ENCODE measurements at regions not wholly inside any gene's neighbourhood (a gene's known extent, or its start where the extent isn't known, plus 50 kb on each side); places are given as distances from the start of the nearest gene placed in this dataset.

DNA sequence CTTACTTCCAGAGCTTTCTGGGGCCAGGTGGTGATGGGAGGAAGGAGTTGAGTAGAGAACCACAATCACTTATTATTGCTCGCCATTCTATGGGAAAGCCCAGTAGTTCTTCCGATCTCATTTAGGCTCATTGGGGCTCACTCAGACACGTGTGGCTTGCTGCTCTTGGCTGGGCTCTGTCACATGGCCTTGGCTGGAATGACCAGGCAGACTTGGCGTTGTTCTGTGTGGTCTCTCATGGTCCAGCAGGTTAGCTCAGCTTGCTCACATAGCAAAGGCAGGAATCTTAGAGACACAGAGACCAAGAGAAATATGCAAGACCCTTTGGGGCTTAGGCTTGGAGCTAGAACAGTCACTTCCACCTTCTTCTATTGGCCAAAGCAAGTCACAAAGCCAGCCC lies 261.2 kb downstream of the LOXHD1 start:
- H3K36me3 ChIP-seq (ENCODE audit: control insufficient read depth in 1 of 2, insufficient read depth in 2 of 2, low read length in 1 of 2): no peaks in the 10 kb centered on the region
- H3K4me3 ChIP-seq (ENCODE audit: low read length in 2 of 2): no peak overlapping the region
- WGBS, 2 donors: 55 to 60% methylated on average over 4 of the region's 4 CpGs
- no peak overlapping the region for H3K27ac ChIP-seq (ENCODE audit: low read depth in 1 of 2, low read length in 2 of 2)
- no peak for DNase-seq
- no peak for ATAC-seq (ENCODE audit: low FRiP score)
- H3K9me3 ChIP-seq (ENCODE audit: control insufficient read depth, low read length): no peaks in the 10 kb centered on the region
- H3K4me1 ChIP-seq (ENCODE audit: control insufficient read depth in 1 of 2, insufficient read depth in 2 of 2, low read length in 2 of 2): no peaks in the 10 kb centered on the region
- no peaks in the 10 kb centered on the region for H3K27me3 ChIP-seq (ENCODE audit: control insufficient read depth in 1 of 2, insufficient read depth in 2 of 2, low read length in 1 of 2)
- intact Hi-C loops (cut with DNase I): no loop called here

GRCh38 chr18:46397174-46397573 lies 259.8 kb downstream of the LOXHD1 start:
- intact Hi-C loops (cut with DNase I): no loop called here
- H3K4me1 ChIP-seq (ENCODE audit: control insufficient read depth in 1 of 2, insufficient read depth in 2 of 2, low read length in 2 of 2): no peaks in the 10 kb centered on the region
- H3K36me3 ChIP-seq (ENCODE audit: control insufficient read depth in 1 of 2, insufficient read depth in 2 of 2, low read length in 1 of 2): no peaks in the 10 kb centered on the region
- H3K27ac ChIP-seq (ENCODE audit: low read depth in 1 of 2, low read length in 2 of 2): no peak overlapping the region
- DNase-seq: no peak
- no peaks in the 10 kb centered on the region for H3K9me3 ChIP-seq (ENCODE audit: control insufficient read depth, low read length)
- ATAC-seq (ENCODE audit: low FRiP score): no peak
- no peak overlapping the region for H3K4me3 ChIP-seq (ENCODE audit: low read length in 2 of 2)
- no peaks in the 10 kb centered on the region for H3K27me3 ChIP-seq (ENCODE audit: control insufficient read depth in 1 of 2, insufficient read depth in 2 of 2, low read length in 1 of 2)

GRCh38 chr18:46398005-46398404 lies 259.0 kb downstream of the LOXHD1 start:
- intact Hi-C loops (cut with DNase I): no loop called here
- Histone ChIP-seq H3K36me3 (ENCODE audit: control insufficient read depth in 1 of 2, insufficient read depth in 2 of 2, low read length in 1 of 2) (no peaks in the 10 kb centered on the region), H3K4me3 (ENCODE audit: low read length in 2 of 2) (no peak overlapping the region), H3K27me3 (ENCODE audit: control insufficient read depth in 1 of 2, insufficient read depth in 2 of 2, low read length in 1 of 2) (no peaks in the 10 kb centered on the region), H3K9me3 (ENCODE audit: control insufficient read depth, low read length) (no peaks in the 10 kb centered on the region), H3K27ac (ENCODE audit: low read depth in 1 of 2, low read length in 2 of 2) (no peak overlapping the region), H3K4me1 (ENCODE audit: control insufficient read depth in 1 of 2, insufficient read depth in 2 of 2, low read length in 2 of 2) (no peaks in the 10 kb centered on the region)
- WGBS, 2 donors: 89 to 94% methylated on average over 7 of the region's 7 CpGs
- DNase-seq (no peak), ATAC-seq (ENCODE audit: low FRiP score) (no peak)

- H3K36me3 ChIP-seq (ENCODE audit: control insufficient read depth in 1 of 2, insufficient read depth in 2 of 2, low read length in 1 of 2): no peaks in the 10 kb centered on the region
- H3K9me3 ChIP-seq (ENCODE audit: control insufficient read depth, low read length): no peaks in the 10 kb centered on the region
- H3K4me1 ChIP-seq (ENCODE audit: control insufficient read depth in 1 of 2, insufficient read depth in 2 of 2, low read length in 2 of 2): no peaks in the 10 kb centered on the region
- H3K4me3 ChIP-seq (ENCODE audit: low read length in 2 of 2): no peak overlapping the region
- 86 to 87% methylated on average over 9 of the region's 9 CpGs for WGBS, 2 donors
- intact Hi-C loops (cut with DNase I): no loop called here
- DNase-seq: no peak
- H3K27me3 ChIP-seq (ENCODE audit: control insufficient read depth in 1 of 2, insufficient read depth in 2 of 2, low read length in 1 of 2): no peaks in the 10 kb centered on the region
- ATAC-seq (ENCODE audit: low FRiP score): no peak
- no peak overlapping the region for H3K27ac ChIP-seq (ENCODE audit: low read depth in 1 of 2, low read length in 2 of 2)
Observed at GRCh38 chr18:46398625-46399024, 258.4 kb downstream of the LOXHD1 start.

DNA sequence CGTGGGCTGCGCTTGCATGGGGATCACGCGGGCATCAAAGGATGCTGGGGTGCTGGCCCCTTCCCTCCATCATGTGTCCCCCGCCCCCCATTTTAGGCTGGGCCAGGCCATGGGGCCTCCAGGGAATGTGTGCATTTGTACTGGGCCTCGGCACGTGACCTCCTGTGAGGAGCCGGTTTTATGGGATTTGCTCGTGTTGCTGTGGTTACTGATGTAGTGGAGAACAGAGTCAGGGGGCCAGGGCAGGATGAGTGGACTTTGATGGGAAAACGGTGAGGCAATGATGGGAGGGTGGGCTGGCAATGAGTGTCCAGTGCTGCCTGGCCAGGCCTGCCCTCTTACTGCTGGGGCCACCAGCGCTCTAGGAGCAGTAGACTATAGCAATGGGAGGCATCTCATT lies 257.7 kb downstream of the LOXHD1 start:
- no peak for DNase-seq
- H3K9me3 ChIP-seq (ENCODE audit: control insufficient read depth, low read length): no peaks in the 10 kb centered on the region
- no peaks in the 10 kb centered on the region for H3K4me1 ChIP-seq (ENCODE audit: control insufficient read depth in 1 of 2, insufficient read depth in 2 of 2, low read length in 2 of 2)
- intact Hi-C loops (cut with DNase I): no loop called here
- no peaks in the 10 kb centered on the region for H3K36me3 ChIP-seq (ENCODE audit: control insufficient read depth in 1 of 2, insufficient read depth in 2 of 2, low read length in 1 of 2)
- no peaks in the 10 kb centered on the region for H3K27me3 ChIP-seq (ENCODE audit: control insufficient read depth in 1 of 2, insufficient read depth in 2 of 2, low read length in 1 of 2)
- no peak overlapping the region for H3K27ac ChIP-seq (ENCODE audit: low read depth in 1 of 2, low read length in 2 of 2)
- H3K4me3 ChIP-seq (ENCODE audit: low read length in 2 of 2): no peak overlapping the region
- WGBS, 2 donors: 96 to 97% methylated on average over 11 of the region's 11 CpGs
- no peak for ATAC-seq (ENCODE audit: low FRiP score)

- intact Hi-C loops (cut with DNase I): loop anchor here (10.0 kb wide), 2 partner anchors 146 to 226 kb away; a partner anchor contains a TSS
Observed at GRCh38 chr18:46400449-46400848, 256.6 kb downstream of the LOXHD1 start.

GRCh38 chr18:46401486-46402070 lies 255.4 kb downstream of the LOXHD1 start:
- Histone ChIP-seq H3K27me3 (ENCODE audit: control insufficient read depth in 1 of 2, insufficient read depth in 2 of 2, low read length in 1 of 2) (no peaks in the 10 kb centered on the region), H3K9me3 (ENCODE audit: control insufficient read depth, low read length) (no peaks in the 10 kb centered on the region), H3K36me3 (ENCODE audit: control insufficient read depth in 1 of 2, insufficient read depth in 2 of 2, low read length in 1 of 2) (no peaks in the 10 kb centered on the region), H3K4me3 (ENCODE audit: low read length in 2 of 2) (no peak overlapping the region), H3K27ac (ENCODE audit: low read depth in 1 of 2, low read length in 2 of 2) (no peak overlapping the region), H3K4me1 (ENCODE audit: control insufficient read depth in 1 of 2, insufficient read depth in 2 of 2, low read length in 2 of 2) (no peaks in the 10 kb centered on the region)
- ATAC-seq (ENCODE audit: low FRiP score) (no peak), DNase-seq (no peak)
- intact Hi-C loops (cut with DNase I): loop anchor here (10.0 kb wide), 2 partner anchors 147 to 227 kb away; a partner anchor contains a TSS
- WGBS, 2 donors: 86 to 91% methylated on average over 7 of the region's 7 CpGs

More at GRCh38 chr18:46400449-46400848, 256.6 kb downstream of the LOXHD1 start:
- Histone ChIP-seq H3K4me1 (ENCODE audit: control insufficient read depth in 1 of 2, insufficient read depth in 2 of 2, low read length in 2 of 2) (no peaks in the 10 kb centered on the region), H3K4me3 (ENCODE audit: low read length in 2 of 2) (no peak overlapping the region), H3K27ac (ENCODE audit: low read depth in 1 of 2, low read length in 2 of 2) (no peak overlapping the region), H3K36me3 (ENCODE audit: control insufficient read depth in 1 of 2, insufficient read depth in 2 of 2, low read length in 1 of 2) (no peaks in the 10 kb centered on the region), H3K9me3 (ENCODE audit: control insufficient read depth, low read length) (no peaks in the 10 kb centered on the region), H3K27me3 (ENCODE audit: control insufficient read depth in 1 of 2, insufficient read depth in 2 of 2, low read length in 1 of 2) (no peaks in the 10 kb centered on the region)
- DNase-seq: peak in 1 of 2 donors; percentile 4
- ATAC-seq (ENCODE audit: low FRiP score): no peak
- WGBS, 2 donors: 94 to 95% methylated on average over 8 of the region's 8 CpGs

DNA sequence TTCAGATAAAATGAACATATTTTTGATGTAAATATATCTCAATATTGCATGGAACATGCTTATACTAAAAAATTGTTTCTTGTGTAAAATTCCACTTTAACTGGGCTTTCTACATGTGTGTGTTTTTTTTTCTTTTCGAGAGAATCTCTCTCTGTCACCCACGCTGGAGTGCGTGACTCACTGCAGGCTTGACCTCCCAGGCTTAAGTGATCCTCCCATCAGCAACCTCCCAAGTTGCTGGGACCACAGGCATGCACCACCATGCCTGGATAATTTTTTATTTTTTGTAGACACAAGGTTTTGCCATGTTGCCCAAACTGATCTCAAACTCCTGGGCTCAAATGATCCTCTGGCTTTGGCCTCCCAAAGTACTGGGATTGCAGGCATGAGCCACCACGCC lies 254.6 kb downstream of the LOXHD1 start:
- ATAC-seq (ENCODE audit: low FRiP score) (no peak), DNase-seq (no peak)
- intact Hi-C loops (cut with DNase I): loop anchor here (10.0 kb wide), 2 partner anchors 148 to 228 kb away; a partner anchor contains a TSS
- Histone ChIP-seq H3K27me3 (ENCODE audit: control insufficient read depth in 1 of 2, insufficient read depth in 2 of 2, low read length in 1 of 2) (no peaks in the 10 kb centered on the region), H3K4me1 (ENCODE audit: control insufficient read depth in 1 of 2, insufficient read depth in 2 of 2, low read length in 2 of 2) (no peaks in the 10 kb centered on the region), H3K9me3 (ENCODE audit: control insufficient read depth, low read length) (no peaks in the 10 kb centered on the region), H3K4me3 (ENCODE audit: low read length in 2 of 2) (no peak overlapping the region), H3K36me3 (ENCODE audit: control insufficient read depth in 1 of 2, insufficient read depth in 2 of 2, low read length in 1 of 2) (no peaks in the 10 kb centered on the region), H3K27ac (ENCODE audit: low read depth in 1 of 2, low read length in 2 of 2) (no peak overlapping the region)
- WGBS, 2 donors: 91 to 97% methylated on average over 4 of the region's 4 CpGs

GRCh38 chr18:46402945-46403344 lies 254.1 kb downstream of the LOXHD1 start:
- no peaks in the 10 kb centered on the region for H3K4me1 ChIP-seq (ENCODE audit: control insufficient read depth in 1 of 2, insufficient read depth in 2 of 2, low read length in 2 of 2)
- H3K27me3 ChIP-seq (ENCODE audit: control insufficient read depth in 1 of 2, insufficient read depth in 2 of 2, low read length in 1 of 2): no peaks in the 10 kb centered on the region
- no peaks in the 10 kb centered on the region for H3K36me3 ChIP-seq (ENCODE audit: control insufficient read depth in 1 of 2, insufficient read depth in 2 of 2, low read length in 1 of 2)
- intact Hi-C loops (cut with DNase I): loop anchor here (10.0 kb wide), 2 partner anchors 148 to 228 kb away; a partner anchor contains a TSS
- H3K4me3 ChIP-seq (ENCODE audit: low read length in 2 of 2): no peak overlapping the region
- ATAC-seq (ENCODE audit: low FRiP score) (no peak), DNase-seq (no peak)
- WGBS, 2 donors: 57 to 59% methylated on average over 4 of the region's 4 CpGs
- H3K27ac ChIP-seq (ENCODE audit: low read depth in 1 of 2, low read length in 2 of 2): no peak overlapping the region
- no peaks in the 10 kb centered on the region for H3K9me3 ChIP-seq (ENCODE audit: control insufficient read depth, low read length)

Data from aorta (tissue), 5 donors.